ENCODE measurements at regions not wholly inside any gene's neighbourhood (a gene's known extent, or its start where the extent isn't known, plus 50 kb on each side); places are given as distances from the start of the nearest gene placed in this dataset.

DNA sequence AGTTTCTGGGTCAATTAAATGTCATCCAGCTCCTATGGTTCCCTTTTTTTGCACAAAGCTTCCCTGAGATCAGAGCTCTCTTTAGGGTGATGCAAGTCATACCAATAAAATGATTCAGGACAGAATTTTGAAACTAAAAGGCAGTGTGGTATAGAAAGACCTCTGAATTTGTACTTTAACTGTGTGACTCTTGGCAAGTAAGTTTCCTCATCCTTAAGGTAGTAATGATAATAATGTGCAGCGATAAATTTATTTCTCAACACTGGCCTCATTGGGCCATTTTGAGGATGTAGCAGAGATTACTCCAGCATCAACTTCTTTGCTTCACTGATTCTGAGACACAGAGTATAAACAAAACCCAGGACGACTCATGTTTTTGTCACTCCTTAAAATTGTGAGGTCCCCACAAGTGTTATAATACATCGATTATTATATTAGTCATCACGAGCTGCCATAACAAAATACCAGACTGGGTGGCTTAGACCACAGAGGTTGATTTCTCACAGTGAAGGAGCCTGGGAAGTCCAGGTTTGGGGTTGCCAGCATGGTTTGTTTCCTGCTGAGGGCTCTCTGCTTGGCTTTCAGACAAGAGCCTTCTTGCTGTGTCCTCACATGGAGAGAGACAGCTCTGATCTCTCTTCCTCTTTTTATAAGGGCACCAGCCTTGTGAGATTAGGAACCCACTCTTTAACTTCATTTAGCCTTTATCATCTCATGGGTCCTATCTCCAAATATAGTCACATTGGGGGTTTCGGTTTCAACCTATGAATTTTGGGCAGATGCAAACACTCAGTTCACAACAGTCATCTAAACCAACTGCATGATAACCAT, 293.0 kb downstream of the ZNF608 start:
- Histone ChIP-seq H3K4me1 (replicated peaks in 1 of 2; ENCODE audit: control insufficient read depth in 2 of 2, insufficient read depth in 2 of 2, low read length in 2 of 2) (no peaks in the 10 kb centered on the region), H3K9me3 (replicated peaks; ENCODE audit: control insufficient read depth, insufficient read depth, low read depth, low read length) (no peaks in the 10 kb centered on the region), H3K27me3 (ENCODE audit: control insufficient read depth in 2 of 2, insufficient read depth in 2 of 2, low read length in 2 of 2) (peaks cover 0 to 3% of the 10 kb centered on the region in 2 experiments; a peak in 1 of 5 replicates), H3K9ac (ENCODE audit: insufficient read depth in 1 of 2, low read depth in 2 of 2, low read length in 2 of 2) (no peak overlapping the region), H3K79me2 (ENCODE audit: control insufficient read depth, insufficient read depth, low read length) (no peaks in the 10 kb centered on the region), H3K9me1 (ENCODE audit: control insufficient read depth, insufficient read depth, low read length) (no peaks in the 10 kb centered on the region), H4K20me1 (replicated peaks; ENCODE audit: control insufficient read depth, insufficient read depth, low read length) (no peaks in the 10 kb centered on the region), H2AFZ (ENCODE audit: low read depth, low read length) (no peak overlapping the region), H3K4me2 (ENCODE audit: insufficient read depth, low read length) (no peak overlapping the region), H3K4me3 (no peak overlapping the region), H3K36me3 (ENCODE audit: control insufficient read depth, insufficient read depth, low read length) (no peaks in the 10 kb centered on the region), H3K27ac (ENCODE audit: extremely low read depth, low read depth, low read length) (no peak overlapping the region)
- FAIRE-seq (no peak), ATAC-seq (no peak), DNase-seq (ENCODE audit: extremely low read depth in 1 of 4, low spot score in 3 of 4) (no peak)
- intact Hi-C loops (cut with micrococcal nuclease): no loop called here
- ChIA-PET CTCF (ENCODE audit: low intra/inter-chr PET ratio) (no interaction called here), POLR2A (no interaction called here)
- BruUV-seq (replicated peaks): no TSS peak
- TF ChIP-seq SREBF2 (CRISPR knock-in tag; IDR thresholded peaks at IDR 0.05): no peak
- WGBS (ENCODE audit: insufficient coverage, low coverage, missing lambda C conversion rate): 1% methylated on average over 5 of the region's 5 CpGs
- in situ Hi-C loops (cut with MboI): no loop called here

DNA sequence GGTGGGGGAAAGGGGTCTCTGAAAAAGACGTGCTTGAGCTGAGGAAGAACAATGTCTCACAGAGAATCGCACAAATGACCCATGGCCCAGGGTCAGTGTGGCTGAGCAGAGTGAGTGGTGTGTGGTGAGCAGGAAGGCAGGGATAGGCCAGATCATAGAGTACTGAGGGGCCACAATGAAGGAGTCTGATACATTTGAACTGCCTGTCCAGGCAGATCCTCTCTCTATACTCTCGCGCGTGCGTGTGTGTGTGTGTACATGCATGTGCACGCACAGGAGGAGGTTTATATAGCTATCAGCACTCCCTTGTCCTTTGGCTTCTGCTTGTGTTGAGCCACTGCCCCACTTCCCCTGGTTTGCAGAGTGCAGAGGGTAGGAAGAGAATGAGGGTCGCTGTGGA, 294.0 kb downstream of the ZNF608 start:
- DNase-seq (ENCODE audit: extremely low read depth in 1 of 4, low spot score in 3 of 4) (no peak), FAIRE-seq (no peak), ATAC-seq (no peak)
- no peaks in the 10 kb centered on the region for H3K79me2 ChIP-seq (ENCODE audit: control insufficient read depth, insufficient read depth, low read length)
- H3K9me1 ChIP-seq (ENCODE audit: control insufficient read depth, insufficient read depth, low read length): no peaks in the 10 kb centered on the region
- no peak overlapping the region for H3K27ac ChIP-seq (ENCODE audit: extremely low read depth, low read depth, low read length)
- H3K9me3 ChIP-seq (replicated peaks; ENCODE audit: control insufficient read depth, insufficient read depth, low read depth, low read length): no peaks in the 10 kb centered on the region
- POLR2A ChIA-PET: no interaction called here
- no TSS peak for BruUV-seq (replicated peaks)
- no peak overlapping the region for H3K4me2 ChIP-seq (ENCODE audit: insufficient read depth, low read length)
- no peak overlapping the region for H3K9ac ChIP-seq (ENCODE audit: insufficient read depth in 1 of 2, low read depth in 2 of 2, low read length in 2 of 2)
- intact Hi-C loops (cut with micrococcal nuclease) (no loop called here), in situ Hi-C loops (cut with MboI) (no loop called here)
- H2AFZ ChIP-seq (ENCODE audit: low read depth, low read length): no peak overlapping the region
- no peaks in the 10 kb centered on the region for H4K20me1 ChIP-seq (replicated peaks; ENCODE audit: control insufficient read depth, insufficient read depth, low read length)
- CTCF ChIA-PET (ENCODE audit: low intra/inter-chr PET ratio): no interaction called here
- H3K4me1 ChIP-seq (replicated peaks in 1 of 2; ENCODE audit: control insufficient read depth in 2 of 2, insufficient read depth in 2 of 2, low read length in 2 of 2): no peaks in the 10 kb centered on the region
- H3K4me3 ChIP-seq: no peak overlapping the region
- H3K36me3 ChIP-seq (ENCODE audit: control insufficient read depth, insufficient read depth, low read length): no peaks in the 10 kb centered on the region
- peaks cover 0 to 3% of the 10 kb centered on the region in 2 experiments; a peak in 1 of 5 replicates for H3K27me3 ChIP-seq (ENCODE audit: control insufficient read depth in 2 of 2, insufficient read depth in 2 of 2, low read length in 2 of 2)
- TF ChIP-seq KLF10 (CRISPR knock-in tag; IDR thresholded peaks at IDR 0.05) (no peak), HDAC6 (IDR thresholded peaks at IDR 0.05; ENCODE audit: low read depth, low read length) (no peak)
- WGBS (ENCODE audit: insufficient coverage, low coverage, missing lambda C conversion rate): 2% methylated on average over 8 of the region's 8 CpGs

Measured in K562 (cell line).